Stomach (tissue), 4 donors: ENCODE measurements at regions not wholly inside any gene's neighbourhood (a gene's known extent, or its start where the extent isn't known, plus 50 kb on each side); places are given as distances from the start of the nearest gene placed in this dataset.

Source experiments
- POLR2A ChIP-seq, 4 donors: fragments of 450-650 bp; IDR thresholded peaks; one replicate each; pipeline ENCODE4 v1.6.1; 2016; ENCODE audit warnings: antibody characterized with exemption in 4 of 4, control low read depth in 2 of 4, mild to moderate bottlenecking in 1 of 4, moderate library complexity in 1 of 4
- TF ChIP-seq, protein P1 (sequence below), 7 experiments: fragments of 450-650 bp in 4 of 7; fragments of 200-600 bp in 3 of 7; sonication (generic) in 3 of 7; IDR thresholded peaks; one replicate each; pipeline ENCODE4 v1.5.1; 2016 to 2019; ENCODE audit warnings: antibody characterized with exemption in 7 of 7, control low read depth in 2 of 7, mild to moderate bottlenecking in 1 of 7

DNA sequence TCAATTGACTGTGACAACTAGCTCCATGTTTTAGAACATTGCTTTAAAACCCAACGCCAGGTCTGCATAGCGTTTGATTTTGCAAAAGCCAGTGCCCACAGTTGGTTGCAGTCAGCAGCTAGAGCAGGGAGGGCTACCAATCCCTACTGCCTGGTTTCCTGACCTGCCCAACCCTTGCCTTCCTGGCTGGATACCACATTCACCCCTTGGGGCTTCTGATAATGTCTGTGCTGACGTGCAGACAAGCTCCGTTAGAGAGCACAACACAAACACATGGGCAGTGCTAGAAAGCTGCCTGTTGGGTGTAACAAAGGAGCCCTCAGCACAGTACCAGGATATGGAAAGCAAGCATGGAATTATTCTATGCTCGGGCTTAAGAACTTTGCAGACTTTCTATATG lies 71.4 kb upstream of the THSD7B start:
- no peak for TF ChIP-seq POLR2A (IDR thresholded peaks at IDR 0.05)
- TF ChIP-seq, protein P1, sequence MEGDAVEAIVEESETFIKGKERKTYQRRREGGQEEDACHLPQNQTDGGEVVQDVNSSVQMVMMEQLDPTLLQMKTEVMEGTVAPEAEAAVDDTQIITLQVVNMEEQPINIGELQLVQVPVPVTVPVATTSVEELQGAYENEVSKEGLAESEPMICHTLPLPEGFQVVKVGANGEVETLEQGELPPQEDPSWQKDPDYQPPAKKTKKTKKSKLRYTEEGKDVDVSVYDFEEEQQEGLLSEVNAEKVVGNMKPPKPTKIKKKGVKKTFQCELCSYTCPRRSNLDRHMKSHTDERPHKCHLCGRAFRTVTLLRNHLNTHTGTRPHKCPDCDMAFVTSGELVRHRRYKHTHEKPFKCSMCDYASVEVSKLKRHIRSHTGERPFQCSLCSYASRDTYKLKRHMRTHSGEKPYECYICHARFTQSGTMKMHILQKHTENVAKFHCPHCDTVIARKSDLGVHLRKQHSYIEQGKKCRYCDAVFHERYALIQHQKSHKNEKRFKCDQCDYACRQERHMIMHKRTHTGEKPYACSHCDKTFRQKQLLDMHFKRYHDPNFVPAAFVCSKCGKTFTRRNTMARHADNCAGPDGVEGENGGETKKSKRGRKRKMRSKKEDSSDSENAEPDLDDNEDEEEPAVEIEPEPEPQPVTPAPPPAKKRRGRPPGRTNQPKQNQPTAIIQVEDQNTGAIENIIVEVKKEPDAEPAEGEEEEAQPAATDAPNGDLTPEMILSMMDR (IDR thresholded peaks at IDR 0.05) = no peak
